IPS DF 4.7 (cell line): ENCODE measurements at regions not wholly inside any gene's neighbourhood (a gene's known extent, or its start where the extent isn't known, plus 50 kb on each side); places are given as distances from the start of the nearest gene placed in this dataset.
"Not testable (repeated sequence)": the region's sequence is repeated elsewhere in the genome, so short reads cannot be mapped to it uniquely, and the experiment has no call there.

Experiments used
- DNase-seq: peaks from one replicate; pipeline ENCODE4 v3.0.0-alpha.2; 2013; ENCODE audit warnings: low spot score; ENCODE audit errors: extremely low read depth

DNA sequence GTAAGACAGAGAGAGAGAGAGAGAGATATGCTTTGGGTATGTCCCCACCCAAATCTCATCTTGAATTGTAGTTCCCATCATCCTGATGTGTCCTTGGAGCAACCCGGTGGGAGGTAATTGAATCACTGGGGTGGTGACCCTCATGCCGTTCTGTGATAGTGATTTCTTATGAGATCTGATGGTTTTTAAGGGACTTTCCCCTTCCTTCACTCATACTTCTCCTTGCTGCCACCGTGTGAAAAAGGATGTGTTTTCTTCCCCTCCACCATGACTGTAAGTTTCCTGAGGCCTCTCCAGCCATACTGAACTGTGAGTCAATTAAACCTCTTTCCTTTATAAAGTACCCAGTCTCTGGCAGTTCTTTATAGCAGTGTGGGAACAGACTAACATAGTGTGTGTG lies 60.3 kb downstream of the EOMES start:
- no peak for DNase-seq

DNA sequence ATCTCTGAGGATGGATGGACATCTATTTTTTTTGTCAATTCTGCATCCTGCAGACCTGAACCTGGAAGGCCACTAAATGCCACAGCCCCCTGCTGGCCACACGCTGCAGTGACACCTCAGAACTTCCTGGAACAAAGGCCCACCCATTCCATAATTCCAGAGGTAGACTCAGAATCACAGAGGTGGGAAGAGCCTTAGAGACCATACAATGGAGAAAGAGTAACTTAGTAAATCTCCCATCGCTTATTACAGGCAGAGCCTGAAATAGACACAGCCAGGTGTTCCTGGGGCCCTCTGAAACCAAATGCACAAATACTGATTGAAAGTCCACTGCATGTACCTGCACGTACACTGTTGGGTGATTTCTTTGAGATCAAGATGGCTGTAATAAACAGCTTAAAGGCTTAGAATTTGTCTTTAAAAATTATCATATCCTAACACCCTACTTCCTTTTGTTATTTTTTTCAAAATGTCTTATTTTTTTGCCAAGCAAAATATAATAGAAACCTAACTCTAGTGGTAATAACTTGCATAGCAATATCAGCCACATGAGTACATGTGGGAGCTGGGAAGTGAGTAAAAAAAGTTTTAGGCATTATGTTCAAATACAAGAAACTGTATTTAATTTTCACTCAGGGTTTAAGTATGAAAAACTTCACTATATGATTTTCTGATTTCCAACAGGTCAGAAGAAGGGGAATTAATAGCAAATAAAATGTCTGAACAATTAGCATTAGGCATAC lies 62.7 kb downstream of the EOMES start:
- DNase-seq = no peak

DNA sequence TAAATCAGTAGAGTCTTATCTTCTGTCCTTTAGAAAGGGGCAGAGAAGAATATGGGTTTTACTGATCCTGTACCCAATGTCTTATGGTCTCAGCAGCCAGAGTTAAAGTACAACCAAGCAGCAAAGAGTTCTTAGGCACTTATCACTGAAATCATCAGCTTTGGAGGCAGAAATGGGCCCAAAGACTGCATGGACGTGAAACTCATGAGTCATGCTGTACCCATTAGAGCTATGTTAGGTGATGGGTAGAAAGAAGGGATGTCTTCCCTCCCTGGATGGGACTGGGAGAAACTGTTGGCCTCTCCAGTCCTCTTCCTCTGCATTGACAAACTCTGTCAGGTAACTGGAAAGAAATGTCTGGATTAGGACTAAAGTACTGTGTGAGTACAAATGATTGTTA lies 63.4 kb downstream of the EOMES start:
- no peak for DNase-seq

DNA sequence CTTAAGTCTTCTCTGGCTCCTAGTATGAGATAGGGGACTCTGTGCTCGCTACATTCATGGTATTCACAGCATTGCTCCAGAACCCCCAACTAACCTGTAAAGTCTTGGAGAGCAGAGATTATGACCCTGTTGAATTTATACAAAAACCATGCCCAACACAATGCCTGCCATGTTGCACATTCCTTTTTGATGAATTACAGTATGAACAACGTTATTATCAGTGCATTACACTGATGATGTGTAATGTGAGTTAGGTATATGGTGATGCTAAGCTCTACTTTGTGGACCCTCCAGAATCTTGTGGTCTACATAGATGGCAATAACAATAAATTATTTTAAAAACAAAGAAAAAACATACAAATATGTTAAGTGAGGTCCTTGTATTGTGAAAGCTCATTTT lies 64.3 kb downstream of the EOMES start:
- no peak for DNase-seq

DNA sequence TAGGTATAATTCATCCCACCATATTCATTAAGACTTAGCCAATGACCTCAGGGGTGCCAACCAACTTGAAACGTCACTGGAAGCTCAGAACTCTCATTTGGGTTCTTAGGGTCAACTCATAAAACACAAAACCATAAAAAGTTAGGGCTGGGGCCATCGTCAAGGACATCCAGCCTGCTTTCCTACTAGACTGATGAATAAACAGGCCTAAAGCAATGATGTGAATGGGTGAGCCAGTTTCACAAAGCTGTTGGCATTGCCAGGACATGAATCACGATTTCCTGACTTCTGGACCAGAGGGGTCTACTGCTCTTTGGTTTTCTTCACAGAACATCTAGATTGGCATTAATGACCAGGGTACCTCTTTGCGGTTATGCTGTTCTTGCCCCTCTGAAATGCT lies 64.7 kb downstream of the EOMES start:
- DNase-seq = no peak

DNA sequence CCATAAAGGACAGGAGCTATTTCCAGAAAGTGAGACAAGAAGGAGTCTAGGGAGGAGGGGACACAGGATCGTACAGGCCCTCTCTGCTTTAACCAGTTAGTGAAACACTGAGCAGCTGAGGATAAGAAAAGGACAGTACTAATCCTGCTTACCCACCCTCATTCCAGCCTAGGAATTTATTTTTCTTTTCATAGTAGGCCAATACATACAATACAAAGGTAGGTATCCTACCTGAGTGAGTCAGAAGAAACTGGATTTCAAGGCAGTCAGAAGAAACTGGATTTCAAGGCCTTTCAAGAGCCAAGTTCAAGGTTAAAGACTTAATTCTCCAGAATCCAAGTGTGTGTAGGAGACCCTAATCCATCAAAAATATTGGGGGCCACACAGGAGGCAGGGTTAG lies 65.3 kb downstream of the EOMES start:
- no peak for DNase-seq

DNA sequence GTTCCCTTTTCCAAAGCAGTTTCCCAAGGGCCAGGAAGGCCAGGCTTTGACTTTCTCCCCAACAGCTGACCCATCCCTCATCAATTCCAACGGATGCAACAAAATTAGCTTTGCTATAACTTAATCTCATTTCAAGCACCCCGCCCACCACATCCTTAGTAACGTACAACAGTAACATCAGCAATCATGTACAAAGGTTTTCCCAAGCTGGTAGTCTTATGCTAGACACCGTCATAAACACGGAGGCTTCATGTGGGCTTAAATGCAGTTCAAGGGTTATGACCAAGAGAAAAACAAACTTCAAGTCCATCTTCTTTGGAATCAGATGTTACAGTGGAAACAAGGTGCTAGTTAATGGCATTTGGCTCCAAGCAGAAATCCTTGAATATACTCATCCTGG lies 66.6 kb downstream of the EOMES start:
- no peak for DNase-seq

DNA sequence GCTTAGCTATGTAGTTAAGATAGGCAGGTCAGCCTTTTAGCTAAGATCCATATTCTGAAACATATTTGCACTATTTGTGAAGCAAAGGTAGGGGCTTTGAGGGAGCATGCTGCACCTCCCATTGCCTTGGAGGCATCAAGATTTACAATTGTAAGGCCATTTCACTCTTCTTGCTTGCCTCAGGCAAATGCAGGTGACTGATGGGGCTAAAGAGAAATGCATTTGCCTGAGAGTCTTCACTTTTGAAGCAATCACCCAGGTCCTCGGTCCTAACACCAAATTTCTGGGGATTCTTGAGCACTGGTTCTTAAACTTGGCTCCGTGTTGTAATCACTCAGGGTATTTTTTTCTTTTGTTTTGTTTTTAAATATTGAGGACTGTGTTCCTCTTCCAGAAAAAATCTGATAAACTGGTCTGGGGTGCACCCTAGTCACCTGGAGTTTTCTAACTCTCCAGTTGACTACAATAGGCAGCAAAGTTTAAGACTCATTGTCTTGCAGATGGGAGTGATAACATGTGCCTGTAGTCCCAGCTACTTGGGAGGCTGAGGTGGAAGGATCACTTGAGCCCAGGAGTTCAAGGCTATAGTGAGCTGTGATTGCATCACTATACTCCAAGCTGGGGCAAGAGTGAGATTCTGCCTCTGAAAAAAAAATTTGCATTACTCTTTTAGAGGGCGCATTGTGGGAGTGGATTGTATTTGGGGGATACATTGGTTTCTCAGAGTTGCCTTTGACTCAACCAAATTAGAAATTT lies 68.1 kb downstream of the EOMES start:
- DNase-seq = no peak

DNA sequence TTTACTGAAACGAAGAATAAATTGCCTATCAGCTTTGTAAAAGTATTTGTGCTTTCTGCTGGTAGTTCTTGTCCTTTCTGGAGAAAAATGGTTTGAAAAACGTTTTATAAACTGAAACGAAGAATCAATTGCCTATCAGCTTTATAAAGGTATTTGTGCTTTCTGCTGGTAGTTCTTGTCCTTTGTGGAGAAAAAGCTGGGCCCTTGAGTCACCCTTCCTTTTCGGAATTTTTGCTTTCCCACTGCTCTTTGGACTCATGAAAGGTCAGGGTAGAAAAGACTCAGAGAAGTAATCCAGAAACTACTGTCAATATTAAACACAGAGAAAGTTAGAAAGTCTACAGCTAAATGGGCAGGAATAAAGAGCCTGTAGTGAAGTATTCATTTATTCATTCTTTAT lies 72.8 kb downstream of the EOMES start:
- DNase-seq = no peak

DNA sequence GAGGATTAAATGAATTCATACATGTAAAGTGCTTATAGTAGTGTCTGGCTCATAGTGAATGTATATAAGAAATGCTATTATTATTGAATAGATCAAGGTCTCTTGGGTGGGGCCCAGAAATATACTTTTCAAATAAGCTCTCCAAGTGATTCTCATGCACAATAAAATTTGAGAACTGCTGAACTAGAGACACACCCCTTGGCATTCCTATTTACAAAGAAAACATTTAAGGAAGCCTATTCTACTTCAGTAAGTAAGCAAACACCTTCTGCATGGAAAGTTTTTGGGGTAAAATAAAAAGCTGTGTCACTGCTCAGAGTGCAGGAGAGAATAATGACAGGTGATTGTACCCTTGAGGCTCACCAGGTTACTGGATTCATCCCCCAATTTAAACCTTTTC lies 75.2 kb downstream of the EOMES start:
- no peak for DNase-seq

DNA sequence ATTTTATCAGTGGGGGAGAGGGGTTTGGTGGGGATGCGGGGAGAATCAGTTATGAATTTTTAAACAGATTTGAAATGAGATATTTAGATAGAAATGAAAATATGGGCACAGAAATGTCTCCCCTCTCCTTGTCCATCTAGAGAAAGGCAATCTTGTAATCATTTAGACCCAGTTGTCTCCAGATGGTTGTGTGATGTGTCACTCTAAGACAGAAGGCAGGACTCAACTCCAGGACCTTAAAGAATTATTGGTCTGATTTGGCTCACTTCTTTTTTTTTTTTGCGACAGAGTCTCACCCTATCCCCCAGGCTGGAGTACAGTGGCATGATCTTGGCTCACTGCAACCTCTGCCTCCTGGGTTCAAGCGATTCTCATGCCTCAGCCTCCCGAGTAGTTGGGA lies 77.2 kb downstream of the EOMES start:
- no peak for DNase-seq

DNA sequence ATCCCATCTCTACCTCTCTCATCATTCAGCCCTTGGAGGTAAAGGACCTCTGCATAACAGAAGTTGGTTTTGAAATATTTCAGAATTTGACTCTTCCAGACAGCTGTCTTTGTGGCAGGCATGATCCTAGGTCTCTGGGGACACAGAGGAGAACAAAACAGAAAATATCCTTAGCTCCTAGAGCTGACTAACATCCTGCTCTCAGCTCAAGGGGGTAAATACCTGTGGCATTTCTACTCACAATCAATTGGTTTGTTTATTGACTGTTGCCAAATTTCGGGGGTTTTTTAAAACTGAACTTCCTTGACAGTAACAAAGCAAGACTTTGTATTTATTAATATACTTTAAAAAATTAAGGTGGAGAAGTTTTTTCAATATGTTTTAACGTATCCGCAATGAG lies 78.8 kb downstream of the EOMES start:
- DNase-seq = no peak

DNA sequence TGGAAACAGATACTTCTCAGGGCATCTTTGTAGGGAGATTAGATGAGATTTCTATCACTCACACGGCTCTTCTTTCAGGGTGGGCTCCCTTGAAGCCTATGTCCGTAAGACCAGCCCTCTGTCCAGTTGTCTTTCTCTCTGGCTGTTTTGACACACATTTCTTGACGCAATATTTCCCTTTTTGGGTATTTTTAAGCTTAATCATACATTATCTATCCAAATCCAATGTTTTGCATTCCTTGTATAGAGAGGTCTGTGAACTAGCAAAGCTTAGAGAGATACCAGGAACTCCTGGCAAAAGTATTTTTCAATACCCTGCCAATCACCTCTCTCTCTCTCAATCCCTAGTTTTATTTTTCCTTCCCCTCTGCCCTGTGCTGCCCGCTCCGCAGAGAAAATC lies 79.3 kb downstream of the EOMES start:
- no peak for DNase-seq

DNA sequence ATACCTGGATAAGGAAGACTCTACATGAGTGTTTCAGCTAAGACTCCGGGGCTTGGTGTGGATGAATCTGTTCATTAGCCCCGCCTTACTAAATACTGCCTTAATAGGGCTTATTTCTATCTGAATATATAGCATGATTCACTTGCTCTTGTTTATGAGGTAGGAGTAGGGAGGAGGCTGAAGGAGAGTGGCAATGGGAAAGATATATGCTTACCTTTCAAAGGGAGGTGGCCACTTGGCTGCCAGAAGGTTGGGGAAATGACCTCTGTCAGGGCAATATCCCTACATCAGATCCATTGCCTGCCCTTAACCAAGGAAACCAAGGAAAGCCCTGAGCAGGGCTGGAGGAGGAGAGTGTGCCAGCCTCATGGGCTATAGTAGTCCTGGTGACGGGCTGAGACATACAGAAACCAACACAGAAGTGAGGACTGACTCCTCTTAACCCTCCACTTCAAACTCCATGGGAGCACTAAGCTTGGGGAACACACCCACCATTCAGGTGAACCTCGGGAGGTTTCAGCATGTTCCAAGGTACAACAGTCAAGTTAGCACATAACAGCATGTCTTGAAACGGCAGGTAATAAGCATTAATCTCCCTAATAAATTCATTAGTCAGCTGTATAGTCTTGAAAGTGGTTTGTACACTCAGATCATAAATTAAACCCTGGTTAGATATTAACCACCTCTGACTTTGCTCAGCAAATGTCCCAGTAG lies 80.1 kb downstream of the EOMES start:
- DNase-seq = no peak

DNA sequence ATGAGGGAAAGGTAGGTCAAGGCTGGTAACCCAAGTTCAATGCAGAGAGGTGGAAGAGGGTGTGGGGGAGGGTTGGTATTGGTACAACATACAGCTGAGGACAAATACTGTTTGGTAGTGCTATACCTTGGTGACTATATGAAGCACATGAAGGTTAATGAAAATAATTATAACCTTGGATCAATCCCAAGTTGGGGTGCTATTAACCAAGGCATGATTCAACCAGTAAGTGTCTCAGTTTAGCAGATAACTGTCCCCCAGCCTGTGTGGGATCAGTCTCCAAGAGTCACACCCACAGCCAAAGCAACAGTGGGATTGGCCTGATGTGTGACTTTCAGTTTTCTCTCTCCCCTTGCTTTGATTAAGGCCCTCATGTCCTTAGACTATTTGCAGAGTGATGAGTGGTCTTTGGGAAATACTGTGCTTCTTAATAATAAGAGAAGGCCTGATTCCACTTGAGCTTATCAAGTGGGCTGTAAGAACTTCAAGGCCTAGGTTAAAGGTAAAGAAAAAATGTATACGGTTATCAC lies 80.8 kb downstream of the EOMES start:
- DNase-seq = no peak

DNA sequence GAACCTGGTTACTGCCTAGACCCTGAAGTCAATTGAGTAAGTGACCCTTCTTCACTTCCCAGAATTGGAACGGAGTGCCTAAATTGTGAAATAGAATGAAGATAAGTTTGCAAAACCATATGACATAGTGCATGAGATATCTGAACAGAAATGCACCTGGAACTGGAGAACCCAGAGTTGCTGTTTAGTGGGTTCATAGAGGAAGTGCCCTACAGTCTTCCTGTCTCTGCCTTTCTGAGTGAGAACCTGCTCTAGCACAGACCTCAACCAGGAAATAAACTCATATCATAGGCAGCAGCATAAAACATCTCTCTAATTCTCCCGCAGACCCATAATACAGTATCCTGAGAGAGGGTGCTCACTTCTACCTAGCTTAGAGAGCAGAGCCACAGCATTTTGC lies 82.9 kb downstream of the EOMES start:
- DNase-seq = no peak

DNA sequence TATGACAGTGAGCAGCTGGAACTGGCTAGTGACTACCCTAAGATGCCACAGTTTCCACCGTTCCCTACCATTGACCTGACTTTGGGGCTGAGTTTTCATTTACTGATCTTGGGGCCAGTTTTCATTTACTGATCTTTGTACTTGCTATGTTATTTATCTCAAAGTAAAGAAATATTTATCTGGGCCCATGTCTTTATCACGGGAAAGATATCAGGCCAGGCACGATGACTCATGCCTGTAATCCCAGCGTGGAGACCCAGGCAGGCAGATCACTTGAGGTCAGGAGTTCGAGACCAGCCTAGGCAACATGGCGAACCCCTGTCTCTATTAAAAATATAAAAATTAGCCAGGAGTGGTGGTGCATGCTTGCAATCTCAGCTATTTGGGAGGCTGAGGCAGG lies 83.5 kb downstream of the EOMES start:
- DNase-seq = no peak

DNA sequence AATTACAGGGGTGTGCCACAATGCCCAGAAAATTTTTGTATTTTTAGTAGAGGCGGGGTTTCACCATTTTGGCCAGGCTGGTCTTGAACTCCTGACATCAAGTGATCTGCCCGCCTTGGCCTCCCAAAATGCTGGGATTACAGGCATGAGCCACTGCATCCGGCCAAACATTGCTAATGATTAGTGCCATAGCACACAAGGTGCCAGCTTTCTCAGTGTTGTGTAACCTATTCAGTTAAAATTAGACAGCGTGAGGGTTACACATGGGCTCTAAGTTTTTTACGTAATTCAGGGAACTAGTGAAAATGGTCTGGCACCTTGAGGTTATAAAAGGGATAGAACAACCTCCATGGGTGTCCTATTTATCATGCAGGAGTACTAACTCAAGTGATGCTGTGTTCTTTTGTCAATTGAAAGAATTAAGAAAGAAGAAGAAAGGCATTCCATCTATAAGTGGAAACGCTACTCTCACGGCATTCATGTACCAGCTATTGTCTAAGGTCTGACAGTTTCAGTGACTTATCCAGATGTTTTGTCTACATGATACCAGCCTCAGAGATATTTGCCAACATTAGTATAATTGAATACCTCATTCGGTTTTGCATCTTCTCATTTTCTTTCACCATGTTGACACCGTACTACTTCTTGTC lies 84.7 kb downstream of the EOMES start:
- no peak for DNase-seq

DNA sequence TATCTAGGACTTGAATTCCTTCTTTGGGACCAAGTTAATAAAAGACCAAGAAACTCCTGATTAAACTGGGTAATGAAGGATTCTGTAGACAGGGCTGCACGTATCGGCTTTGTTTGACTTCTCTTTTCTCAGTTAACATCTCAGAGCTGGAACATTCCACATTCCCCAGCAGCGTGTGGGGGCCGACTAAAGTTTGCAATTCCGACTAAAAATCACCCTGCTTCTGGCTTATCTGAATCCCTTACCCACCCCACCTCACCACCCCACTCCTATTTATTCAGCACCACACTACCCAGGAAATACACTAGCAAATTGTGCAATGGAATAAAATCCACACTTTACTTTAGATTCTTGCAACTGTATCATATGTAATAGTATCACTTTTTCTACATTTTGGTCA lies 87.1 kb downstream of the EOMES start:
- not testable (repeated sequence) for DNase-seq

DNA sequence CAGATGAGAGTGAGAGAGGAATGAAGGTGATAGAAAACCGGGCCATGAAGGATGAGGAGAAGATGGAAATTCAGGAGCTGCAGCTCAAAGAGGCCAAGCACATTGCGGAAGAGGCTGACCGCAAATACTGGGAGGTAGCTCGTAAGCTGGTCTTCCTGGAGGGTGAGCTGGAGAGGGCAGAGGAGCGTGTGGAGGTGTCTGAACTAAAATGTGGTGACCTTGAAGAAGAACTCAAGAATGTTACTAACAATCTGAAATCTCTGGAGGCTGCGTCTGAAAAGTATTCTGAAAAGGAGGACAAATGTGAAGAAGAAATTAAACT lies 88.9 kb downstream of the EOMES start:
- DNase-seq = no peak

DNA sequence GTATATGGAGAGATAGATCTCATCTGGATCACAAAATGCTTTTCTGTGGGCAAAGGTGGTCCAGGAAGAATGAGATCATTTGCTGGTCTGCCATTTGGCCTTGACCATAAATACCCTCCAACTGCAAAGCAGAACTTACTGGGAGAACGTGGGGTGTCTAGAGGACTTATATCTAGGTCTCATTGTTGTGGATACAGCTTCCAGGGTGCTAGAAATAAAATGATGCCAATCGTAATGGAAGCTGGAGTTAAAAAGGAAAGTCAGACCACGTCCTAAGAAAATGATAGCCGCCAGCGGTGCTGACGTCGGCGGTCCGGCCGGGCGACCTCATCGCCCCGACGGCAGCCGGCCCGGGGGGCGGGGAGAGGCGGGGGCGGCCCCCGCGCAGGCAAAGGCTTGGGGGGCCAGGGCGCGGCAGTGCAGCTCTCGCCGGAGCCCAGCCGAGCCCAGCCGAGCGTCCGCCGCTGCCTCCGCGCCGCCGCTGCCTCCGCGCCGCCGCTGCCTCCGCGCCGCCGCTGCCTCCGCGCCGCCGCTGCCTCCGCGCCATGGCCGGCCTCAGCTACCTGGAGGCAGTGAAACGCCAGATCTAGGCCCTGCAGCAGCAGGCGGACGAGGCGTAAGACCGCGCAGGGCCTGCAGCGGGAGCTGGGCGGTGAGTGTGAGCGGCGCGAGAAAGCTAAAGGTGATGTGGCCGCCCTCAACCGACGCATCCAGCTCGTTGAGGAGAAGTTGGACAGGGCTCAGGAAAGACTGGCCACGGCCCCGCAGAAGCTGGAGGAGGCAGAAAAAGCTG lies 89.5 kb downstream of the EOMES start:
- no peak for DNase-seq
